ENCODE measurements at regions not wholly inside any gene's neighbourhood (a gene's known extent, or its start where the extent isn't known, plus 50 kb on each side); places are given as distances from the start of the nearest gene placed in this dataset.

DNA sequence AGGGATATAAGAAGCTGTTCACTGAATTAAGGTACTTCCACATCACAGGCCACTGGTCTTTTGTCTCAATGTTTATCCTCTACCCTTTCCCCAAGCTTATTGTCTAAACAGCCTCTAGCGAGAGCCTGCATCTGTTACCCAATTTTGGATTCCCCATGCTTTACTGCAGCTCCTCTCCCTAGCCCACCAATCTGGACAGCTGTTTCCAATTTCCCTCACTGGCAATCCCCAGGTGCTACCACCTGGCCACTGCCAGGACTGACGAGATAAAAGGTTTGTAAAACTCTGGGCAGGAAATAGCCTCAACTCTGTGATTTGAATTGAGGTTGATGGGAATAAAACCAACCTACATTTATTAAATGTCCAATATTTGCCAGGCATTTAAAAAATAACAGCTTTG lies 58.0 kb upstream of the TEX9 start:
- Histone ChIP-seq H3K27me3 (ENCODE audit: control insufficient read depth in 1 of 2, insufficient read depth in 1 of 2, low read length in 2 of 2) (no peaks in the 10 kb centered on the region), H2BK120ac (ENCODE audit: low read depth, low read length) (no peak overlapping the region), H3K4me3 (ENCODE audit: insufficient read depth in 1 of 2, low read depth in 1 of 2, low read length in 2 of 2) (no peak overlapping the region), H3K9ac (ENCODE audit: low read length) (no peak overlapping the region), H3K4ac (ENCODE audit: low read depth in 1 of 2, low read length in 2 of 2) (no peak overlapping the region), H2BK5ac (ENCODE audit: low read depth, low read length, poor library complexity, severe bottlenecking) (no peak overlapping the region), H3K79me1 (replicated peaks; ENCODE audit: low read length, poor library complexity, severe bottlenecking) (no peaks in the 10 kb centered on the region), H3K14ac (ENCODE audit: low read length in 2 of 2) (no peak overlapping the region), H2AFZ (ENCODE audit: low read depth, low read length) (no peak overlapping the region), H3K36me3 (ENCODE audit: control insufficient read depth in 1 of 2, insufficient read depth in 2 of 2, low read depth in 1 of 2, low read length in 2 of 2) (no peaks in the 10 kb centered on the region), H2AK5ac (ENCODE audit: low read length, severe bottlenecking) (no peak overlapping the region), H3K4me2 (ENCODE audit: low read length, poor library complexity, severe bottlenecking) (no peak overlapping the region), H3K23ac (ENCODE audit: low read length in 2 of 2) (no peak overlapping the region), H3K27ac (ENCODE audit: low read length, poor library complexity, severe bottlenecking) (no peak overlapping the region), H4K8ac (ENCODE audit: low read length) (no peak overlapping the region), H3K18ac (ENCODE audit: low read depth in 1 of 2, low read length in 2 of 2) (no peak overlapping the region), H4K91ac (ENCODE audit: low read length) (no peak overlapping the region), H3K9me3 (ENCODE audit: control insufficient read depth, low read length) (peaks cover 22% of the 10 kb centered on the region), H3K4me1 (ENCODE audit: control insufficient read depth, insufficient read depth, low read depth, low read length) (no peaks in the 10 kb centered on the region), H2BK15ac (ENCODE audit: low read depth, poor library complexity, severe bottlenecking) (no peak overlapping the region), H2BK12ac (ENCODE audit: low read length in 2 of 2) (no peak overlapping the region)
- 78% methylated on average over 1 of the region's 2 CpGs for WGBS
- no peak for DNase-seq

DNA sequence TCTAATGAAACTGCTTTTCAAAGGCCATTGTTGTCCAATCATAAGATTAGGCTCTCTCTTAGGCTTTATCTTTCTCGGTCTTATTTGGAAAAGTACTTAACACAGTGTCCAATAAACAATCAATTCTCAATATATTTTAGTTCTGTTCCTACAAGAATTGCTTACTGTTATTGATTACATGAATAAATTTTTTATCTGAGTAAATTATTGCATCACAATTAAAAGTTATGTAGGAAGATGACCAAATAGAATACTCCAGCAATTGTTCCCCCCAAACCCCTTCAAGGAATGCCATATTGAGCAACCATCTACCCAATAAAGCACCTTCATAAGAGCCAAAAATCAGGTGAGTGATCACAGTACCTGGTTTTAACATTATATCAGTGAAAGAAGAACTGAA lies 55.0 kb upstream of the RFX7 start:
- Histone ChIP-seq H4K8ac (ENCODE audit: low read length) (no peak overlapping the region), H3K18ac (ENCODE audit: low read depth in 1 of 2, low read length in 2 of 2) (no peak overlapping the region), H4K91ac (ENCODE audit: low read length) (no peak overlapping the region), H3K9ac (ENCODE audit: low read length) (no peak overlapping the region), H2AFZ (ENCODE audit: low read depth, low read length) (no peak overlapping the region), H2BK15ac (ENCODE audit: low read depth, poor library complexity, severe bottlenecking) (no peak overlapping the region), H3K27me3 (ENCODE audit: control insufficient read depth in 1 of 2, insufficient read depth in 1 of 2, low read length in 2 of 2) (peaks cover 0 to 6% of the 10 kb centered on the region in 2 experiments), H3K79me1 (replicated peaks; ENCODE audit: low read length, poor library complexity, severe bottlenecking) (no peaks in the 10 kb centered on the region), H2BK120ac (ENCODE audit: low read depth, low read length) (no peak overlapping the region), H3K23ac (ENCODE audit: low read length in 2 of 2) (no peak overlapping the region), H2BK12ac (ENCODE audit: low read length in 2 of 2) (no peak overlapping the region), H3K4me3 (ENCODE audit: insufficient read depth in 1 of 2, low read depth in 1 of 2, low read length in 2 of 2) (no peak overlapping the region), H3K4me2 (ENCODE audit: low read length, poor library complexity, severe bottlenecking) (no peak overlapping the region), H3K4me1 (ENCODE audit: control insufficient read depth, insufficient read depth, low read depth, low read length) (no peaks in the 10 kb centered on the region), H3K36me3 (ENCODE audit: control insufficient read depth in 1 of 2, insufficient read depth in 2 of 2, low read depth in 1 of 2, low read length in 2 of 2) (no peaks in the 10 kb centered on the region), H3K4ac (ENCODE audit: low read depth in 1 of 2, low read length in 2 of 2) (no peak overlapping the region), H3K14ac (ENCODE audit: low read length in 2 of 2) (no peak overlapping the region), H3K9me3 (ENCODE audit: control insufficient read depth, low read length) (peaks cover 7% of the 10 kb centered on the region), H2AK5ac (ENCODE audit: low read length, severe bottlenecking) (no peak overlapping the region), H3K27ac (ENCODE audit: low read length, poor library complexity, severe bottlenecking) (no peak overlapping the region), H2BK5ac (ENCODE audit: low read depth, low read length, poor library complexity, severe bottlenecking) (no peak overlapping the region)
- no peak for DNase-seq
- WGBS = no CpG with 5 or more reads among the region's 1 CpG

DNA sequence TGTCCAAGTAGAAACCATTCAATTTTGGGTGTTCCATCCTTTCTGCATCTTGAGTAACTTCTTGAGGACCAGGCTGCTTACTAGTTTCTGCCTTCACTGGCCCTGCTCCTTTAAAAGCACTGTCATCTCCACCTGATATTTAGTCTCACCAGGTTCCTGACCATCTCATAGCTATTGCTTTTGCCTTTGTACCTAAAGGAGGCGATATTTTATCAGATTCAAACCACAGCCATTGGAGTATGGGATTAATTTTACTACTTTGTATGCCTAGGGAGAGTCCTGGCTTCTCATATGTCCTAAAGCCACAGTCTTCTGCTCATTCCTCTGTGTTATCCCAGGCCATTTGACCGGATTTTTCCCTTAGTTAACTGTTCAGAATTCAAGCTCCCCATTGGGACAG lies 51.8 kb upstream of the RFX7 start:
- no peak overlapping the region for H2BK5ac ChIP-seq (ENCODE audit: low read depth, low read length, poor library complexity, severe bottlenecking)
- no peak overlapping the region for H2AFZ ChIP-seq (ENCODE audit: low read depth, low read length)
- H2BK15ac ChIP-seq (ENCODE audit: low read depth, poor library complexity, severe bottlenecking) = no peak overlapping the region
- no peak for DNase-seq
- no peak overlapping the region for H3K27ac ChIP-seq (ENCODE audit: low read length, poor library complexity, severe bottlenecking)
- H2AK5ac ChIP-seq (ENCODE audit: low read length, severe bottlenecking) = no peak overlapping the region
- no peaks in the 10 kb centered on the region for H3K9me3 ChIP-seq (ENCODE audit: control insufficient read depth, low read length)
- no peak overlapping the region for H3K4me3 ChIP-seq (ENCODE audit: insufficient read depth in 1 of 2, low read depth in 1 of 2, low read length in 2 of 2)
- H3K36me3 ChIP-seq (ENCODE audit: control insufficient read depth in 1 of 2, insufficient read depth in 2 of 2, low read depth in 1 of 2, low read length in 2 of 2) = no peaks in the 10 kb centered on the region
- no peak overlapping the region for H2BK12ac ChIP-seq (ENCODE audit: low read length in 2 of 2)
- no peaks in the 10 kb centered on the region for H3K4me1 ChIP-seq (ENCODE audit: control insufficient read depth, insufficient read depth, low read depth, low read length)
- H3K18ac ChIP-seq (ENCODE audit: low read depth in 1 of 2, low read length in 2 of 2) = no peak overlapping the region
- no peak overlapping the region for H2BK120ac ChIP-seq (ENCODE audit: low read depth, low read length)
- no peak overlapping the region for H3K4ac ChIP-seq (ENCODE audit: low read depth in 1 of 2, low read length in 2 of 2)
- H3K23ac ChIP-seq (ENCODE audit: low read length in 2 of 2) = no peak overlapping the region
- H4K91ac ChIP-seq (ENCODE audit: low read length) = no peak overlapping the region
- H4K8ac ChIP-seq (ENCODE audit: low read length) = no peak overlapping the region
- no peak overlapping the region for H3K9ac ChIP-seq (ENCODE audit: low read length)
- no peak overlapping the region for H3K4me2 ChIP-seq (ENCODE audit: low read length, poor library complexity, severe bottlenecking)
- no peak overlapping the region for H3K14ac ChIP-seq (ENCODE audit: low read length in 2 of 2)
- no peaks in the 10 kb centered on the region for H3K79me1 ChIP-seq (replicated peaks; ENCODE audit: low read length, poor library complexity, severe bottlenecking)
- 56% methylated on average over 2 of the region's 2 CpGs for WGBS
- H3K27me3 ChIP-seq (ENCODE audit: control insufficient read depth in 1 of 2, insufficient read depth in 1 of 2, low read length in 2 of 2) = peaks cover 0 to 6% of the 10 kb centered on the region in 2 experiments

DNA sequence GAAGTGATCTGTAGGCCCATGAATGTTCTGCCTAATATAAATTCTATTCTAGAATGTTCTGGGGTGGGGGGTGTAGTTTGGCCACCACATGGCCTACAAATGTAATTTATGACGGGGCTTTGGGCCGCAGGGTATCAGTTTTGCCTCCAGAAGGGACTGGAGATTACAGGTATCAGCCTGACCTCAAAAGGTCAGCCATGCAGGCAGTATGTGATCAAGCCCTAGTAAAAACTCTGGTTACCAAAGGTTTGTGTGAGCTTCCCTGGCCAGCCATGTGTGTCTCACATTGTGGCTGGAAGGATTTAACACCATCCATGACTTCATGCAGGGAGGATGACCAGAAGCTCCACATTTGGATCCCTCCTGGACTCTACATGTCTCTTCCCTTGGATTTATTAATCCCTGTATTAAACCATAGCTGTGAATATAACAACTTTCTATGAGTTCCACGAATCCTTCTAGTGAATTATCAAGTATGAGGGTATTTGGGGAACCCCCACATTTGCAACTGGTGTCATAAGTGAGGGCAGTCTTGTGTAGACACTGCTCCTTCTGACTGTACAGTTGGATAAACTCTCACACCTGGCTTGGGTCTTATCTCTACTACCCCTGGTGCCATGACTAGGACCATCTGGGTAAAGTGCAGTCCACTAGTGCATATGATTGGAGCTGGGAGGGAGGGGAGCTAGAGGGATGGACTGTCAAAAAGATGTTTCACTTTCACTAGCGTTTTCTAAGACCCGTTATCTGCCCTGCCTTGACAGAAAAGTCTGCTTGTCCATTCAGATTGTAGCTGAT lies 50.0 kb upstream of the RFX7 start:
- Histone ChIP-seq H4K8ac (ENCODE audit: low read length) (no peak overlapping the region), H2BK5ac (ENCODE audit: low read depth, low read length, poor library complexity, severe bottlenecking) (no peak overlapping the region), H3K9me3 (ENCODE audit: control insufficient read depth, low read length) (peaks cover 11% of the 10 kb centered on the region), H3K23ac (ENCODE audit: low read length in 2 of 2) (peak overlapping the region in 1 of 2 experiments; percentile 72), H3K79me1 (replicated peaks; ENCODE audit: low read length, poor library complexity, severe bottlenecking) (no peaks in the 10 kb centered on the region), H3K4ac (ENCODE audit: low read depth in 1 of 2, low read length in 2 of 2) (no peak overlapping the region), H3K4me2 (ENCODE audit: low read length, poor library complexity, severe bottlenecking) (no peak overlapping the region), H3K9ac (ENCODE audit: low read length) (no peak overlapping the region), H3K18ac (ENCODE audit: low read depth in 1 of 2, low read length in 2 of 2) (no peak overlapping the region), H4K91ac (ENCODE audit: low read length) (no peak overlapping the region), H3K14ac (ENCODE audit: low read length in 2 of 2) (no peak overlapping the region), H2AFZ (ENCODE audit: low read depth, low read length) (no peak overlapping the region), H2AK5ac (ENCODE audit: low read length, severe bottlenecking) (no peak overlapping the region), H3K36me3 (ENCODE audit: control insufficient read depth in 1 of 2, insufficient read depth in 2 of 2, low read depth in 1 of 2, low read length in 2 of 2) (no peaks in the 10 kb centered on the region), H3K27ac (ENCODE audit: low read length, poor library complexity, severe bottlenecking) (no peak overlapping the region), H3K4me1 (ENCODE audit: control insufficient read depth, insufficient read depth, low read depth, low read length) (no peaks in the 10 kb centered on the region), H3K4me3 (ENCODE audit: insufficient read depth in 1 of 2, low read depth in 1 of 2, low read length in 2 of 2) (no peak overlapping the region), H2BK120ac (ENCODE audit: low read depth, low read length) (no peak overlapping the region), H2BK12ac (ENCODE audit: low read length in 2 of 2) (no peak overlapping the region), H2BK15ac (ENCODE audit: low read depth, poor library complexity, severe bottlenecking) (no peak overlapping the region), H3K27me3 (ENCODE audit: control insufficient read depth in 1 of 2, insufficient read depth in 1 of 2, low read length in 2 of 2) (no peaks in the 10 kb centered on the region)
- DNase-seq = no peak
- 74% methylated on average over 5 of the region's 5 CpGs for WGBS
